Stimulated activated CD4-positive, alpha-beta T cell treated with anti-CD3 and anti-CD28 coated beads, Interleukin-12 subunit alpha, Interleukin-12 subunit beta, amount 100 ng/mL, for 24 hours (primary cell): ENCODE measurements at regions not wholly inside any gene's neighbourhood (a gene's known extent, or its start where the extent isn't known, plus 50 kb on each side); places are given as distances from the start of the nearest gene placed in this dataset.
A peak's percentile ranks its signal among the peaks of the same experiment; 100 is the strongest.
"Not testable (repeated sequence)": the region's sequence is repeated elsewhere in the genome, so short reads cannot be mapped to it uniquely, and the experiment has no call there.

Source experiments
- DNase-seq, 2 experiments: peaks; one replicate each; pipeline ENCODE4 v3.0.0-alpha.2; 2020; ENCODE audit warnings: low read depth in 2 of 2

DNA sequence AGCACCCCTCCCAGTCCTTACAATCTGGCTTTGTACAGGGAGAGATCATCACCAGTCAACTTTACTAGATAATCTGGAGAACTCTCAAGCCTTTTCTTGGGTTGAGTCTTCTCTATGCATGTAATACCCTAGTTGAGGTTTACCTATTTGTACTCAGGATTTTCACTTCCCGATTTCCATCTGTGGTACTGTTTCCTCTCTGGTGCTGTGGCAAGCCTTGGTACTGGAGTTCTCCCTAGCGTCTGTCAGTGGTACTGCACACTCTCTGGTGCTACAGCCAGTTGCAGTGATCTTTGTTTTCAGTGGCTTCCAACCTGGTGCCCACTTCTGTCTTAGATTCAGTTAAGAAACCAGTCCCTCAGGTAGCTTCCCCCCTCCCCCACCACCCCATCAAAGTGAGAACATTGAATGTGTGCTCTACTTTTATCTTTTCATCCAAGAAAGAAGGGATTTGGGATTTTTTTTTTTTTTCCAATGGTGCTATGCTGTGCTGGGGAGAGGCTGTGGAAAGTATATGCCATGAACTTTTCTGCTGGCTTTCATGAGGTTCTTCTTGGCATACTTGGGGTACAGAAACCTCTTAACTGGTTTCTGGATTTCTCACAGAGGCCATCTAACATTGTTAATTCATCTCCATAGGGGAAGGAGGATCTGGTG lies 69.4 kb upstream of the EVL start:
- DNase-seq: peak; percentile 26 to 64

DNA sequence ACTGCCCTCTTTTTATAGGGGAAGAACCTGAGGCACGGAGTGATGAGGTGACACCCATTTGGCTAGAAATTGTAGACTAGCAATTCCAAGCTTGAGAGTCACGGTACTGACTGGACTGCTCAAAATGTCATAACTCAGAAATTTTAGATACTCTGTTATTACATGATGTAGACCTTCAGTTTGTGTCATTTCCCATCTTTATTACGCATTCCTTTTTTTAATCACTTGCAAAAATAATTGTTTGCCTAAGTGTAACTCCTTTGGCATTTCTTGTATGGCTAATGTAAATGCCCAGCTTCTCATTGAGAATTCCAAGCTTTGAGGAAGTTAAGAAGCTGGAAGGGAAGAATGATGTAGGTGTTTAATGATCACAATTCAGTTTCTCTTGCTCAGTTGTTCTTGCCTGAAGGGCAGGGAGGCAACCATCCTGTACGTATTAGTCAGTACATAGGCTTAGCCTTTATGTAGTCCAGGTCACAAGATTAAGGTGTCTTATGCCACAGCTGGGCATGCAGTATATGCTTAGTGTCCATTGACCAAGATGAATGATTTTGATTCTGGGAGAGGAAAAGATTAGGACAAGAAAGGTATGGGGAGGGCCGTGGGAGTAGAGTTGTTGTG lies 68.2 kb upstream of the EVL start:
- DNase-seq: no peak

DNA sequence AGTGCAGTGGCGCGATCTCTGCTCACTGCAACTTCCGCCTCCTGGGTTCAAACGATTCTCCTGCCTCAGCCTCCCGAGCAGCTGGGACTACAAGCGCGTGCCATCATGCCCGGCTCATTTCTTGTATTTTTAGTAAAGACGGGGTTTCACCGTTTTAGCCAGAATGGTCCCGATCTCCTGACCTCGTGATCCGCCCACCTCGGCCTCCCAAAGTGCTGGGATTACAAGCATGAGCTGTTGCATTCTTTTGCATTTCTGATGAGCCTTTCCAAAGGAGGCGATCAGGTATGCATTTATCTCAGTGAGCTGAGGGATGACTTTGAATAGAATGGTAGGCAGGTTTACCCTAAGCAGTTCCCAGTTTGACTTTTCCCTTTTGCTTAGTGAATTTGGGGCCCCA lies 64.8 kb upstream of the EVL start:
- not testable (repeated sequence) for DNase-seq

DNA sequence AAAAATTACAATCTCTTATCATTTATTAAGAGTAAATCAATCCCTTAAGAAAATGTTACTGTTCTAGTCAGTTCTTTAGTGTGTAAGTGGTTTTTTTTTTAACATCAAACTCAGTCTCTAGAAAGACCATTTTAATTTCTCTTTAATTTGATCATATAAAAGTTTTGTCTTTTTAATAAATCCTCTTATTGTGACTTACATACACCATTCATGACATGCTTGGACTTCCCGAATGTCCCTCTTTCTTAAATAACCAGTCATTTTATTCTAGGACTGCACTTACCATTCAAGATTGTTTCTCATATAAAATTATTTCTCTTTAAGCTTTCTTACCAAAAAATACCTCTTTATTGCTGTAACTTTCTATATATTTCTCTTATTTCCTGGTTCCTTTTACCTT lies 60.8 kb upstream of the EVL start:
- no peak for DNase-seq

DNA sequence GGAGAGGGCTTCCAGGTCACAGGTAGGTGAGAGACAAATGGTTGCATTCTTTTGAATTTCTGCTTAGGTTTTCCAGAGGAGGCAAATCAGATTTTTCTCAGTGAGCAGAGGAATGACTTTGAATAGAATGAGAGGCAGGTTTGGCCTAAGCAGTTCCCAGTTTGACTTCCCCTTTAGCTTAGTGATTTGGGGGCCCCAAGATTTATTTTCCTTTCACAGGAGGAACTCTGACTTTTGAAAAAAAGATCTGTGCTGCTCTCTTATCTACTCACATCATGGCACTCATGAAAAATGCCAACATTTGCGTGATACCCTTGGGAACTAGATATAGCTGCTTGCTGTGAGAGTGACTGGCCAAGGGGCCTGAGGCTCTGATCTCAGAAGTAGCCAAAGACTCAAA lies 58.0 kb upstream of the EVL start:
- DNase-seq: no peak

DNA sequence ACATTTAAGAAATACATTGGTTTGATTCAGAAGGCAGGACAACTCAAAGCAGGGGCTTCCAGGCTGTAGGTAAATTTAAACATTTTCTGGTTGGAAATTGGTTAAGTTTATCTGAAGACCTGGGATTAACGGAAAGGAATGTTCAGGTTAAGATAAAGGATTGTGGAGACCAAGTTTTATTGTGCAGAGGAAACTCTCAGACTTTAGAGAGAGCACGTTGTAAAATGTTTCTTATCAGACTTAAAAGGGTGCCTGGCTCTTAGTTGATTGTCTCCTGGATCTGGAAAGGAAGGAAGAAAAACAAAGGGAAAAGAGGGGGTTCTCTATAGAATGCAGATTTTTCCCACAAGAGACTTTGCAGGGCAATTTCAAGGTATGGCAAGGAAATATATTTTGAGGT lies 55.4 kb upstream of the EVL start:
- DNase-seq: not testable (repeated sequence)

DNA sequence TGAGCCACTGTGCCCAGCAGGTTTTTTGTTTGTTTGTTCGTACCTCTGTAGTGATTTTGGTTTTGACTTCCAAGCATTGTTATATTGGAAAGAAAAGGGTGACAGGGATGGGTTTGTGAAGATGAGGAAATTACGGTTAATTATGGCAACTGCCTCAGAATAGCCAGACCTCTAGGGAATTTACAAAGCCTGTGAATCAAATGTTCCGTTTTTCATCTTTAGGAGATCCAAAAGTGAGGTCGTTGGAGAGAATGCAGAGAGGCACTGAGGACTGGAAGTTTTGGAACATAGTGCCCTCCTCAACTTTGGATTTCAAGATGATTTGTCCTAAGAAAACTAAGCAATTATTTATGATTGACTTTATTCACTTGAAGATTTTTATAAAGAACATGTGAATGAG lies 54.5 kb upstream of the EVL start:
- DNase-seq: no peak

DNA sequence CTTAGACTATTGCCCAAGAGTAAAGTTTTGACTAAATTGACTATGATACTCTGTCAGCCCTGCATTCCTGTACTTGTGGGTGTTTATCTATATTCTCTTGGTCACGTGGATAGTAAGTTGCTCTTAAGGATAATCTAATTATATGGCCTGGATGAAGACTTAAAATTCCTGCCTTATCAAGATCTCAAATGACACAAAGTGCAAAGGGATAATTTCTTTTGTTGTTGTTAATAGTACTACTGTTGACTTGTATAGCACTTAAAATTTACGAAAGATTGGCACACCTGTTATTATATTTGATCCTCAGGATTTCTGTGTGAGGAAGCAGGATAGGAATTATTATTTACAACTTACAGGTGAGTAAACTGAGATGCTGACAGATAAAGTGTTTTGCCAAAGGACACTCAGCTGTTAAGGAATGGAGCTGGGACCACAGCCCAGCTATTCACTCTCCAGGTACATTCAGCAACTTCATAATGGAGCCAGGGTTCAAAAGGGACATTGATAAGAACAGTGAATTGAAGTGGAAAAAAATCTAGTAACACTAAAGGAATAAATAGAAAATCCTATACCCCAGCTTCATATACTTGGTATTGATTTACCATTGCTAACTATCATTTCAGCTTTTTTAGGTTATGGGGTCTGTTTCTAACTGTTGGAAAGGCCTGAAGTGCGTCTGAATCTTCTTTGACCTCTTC lies 53.4 kb upstream of the EVL start:
- DNase-seq: no peak

DNA sequence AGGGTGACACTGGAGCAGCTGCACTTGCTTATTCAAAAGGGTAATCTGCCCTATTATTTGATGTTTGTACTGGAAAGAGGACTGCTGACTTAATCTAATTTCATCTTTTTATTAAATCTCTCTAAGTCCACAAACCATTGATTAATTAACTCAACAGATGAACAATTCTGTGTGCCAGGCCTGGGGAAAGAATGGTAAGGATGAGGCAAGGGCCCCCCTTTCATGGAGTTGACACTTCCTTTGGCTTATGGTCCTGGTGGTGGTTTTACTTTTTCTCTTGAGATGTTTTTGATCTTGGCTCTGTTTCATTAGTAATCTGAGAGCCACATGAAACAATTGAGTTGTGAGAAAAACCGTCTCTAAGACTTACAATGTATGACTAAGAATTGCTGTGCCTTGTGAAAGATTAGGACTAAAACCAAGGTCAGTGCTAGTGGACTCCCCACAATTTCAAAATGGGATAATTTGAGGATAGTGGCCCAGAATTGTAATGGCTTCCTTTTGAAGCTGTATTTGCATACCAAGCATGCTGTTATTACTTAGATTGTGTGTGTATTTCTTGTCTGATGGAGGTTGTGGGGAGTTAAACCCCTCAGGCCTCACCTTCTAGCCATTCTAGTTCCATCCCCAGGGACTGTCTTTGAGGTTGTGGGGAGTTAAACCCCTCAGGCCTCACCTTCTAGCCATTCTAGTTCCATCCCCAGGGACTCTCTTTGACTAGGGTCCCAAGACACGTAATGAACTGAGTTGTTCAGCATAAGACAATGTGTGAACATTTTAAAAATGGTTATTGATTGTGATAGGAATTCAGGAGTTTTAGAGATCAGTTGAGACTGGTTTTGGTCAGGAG lies 52.5 kb upstream of the EVL start:
- no peak for DNase-seq

DNA sequence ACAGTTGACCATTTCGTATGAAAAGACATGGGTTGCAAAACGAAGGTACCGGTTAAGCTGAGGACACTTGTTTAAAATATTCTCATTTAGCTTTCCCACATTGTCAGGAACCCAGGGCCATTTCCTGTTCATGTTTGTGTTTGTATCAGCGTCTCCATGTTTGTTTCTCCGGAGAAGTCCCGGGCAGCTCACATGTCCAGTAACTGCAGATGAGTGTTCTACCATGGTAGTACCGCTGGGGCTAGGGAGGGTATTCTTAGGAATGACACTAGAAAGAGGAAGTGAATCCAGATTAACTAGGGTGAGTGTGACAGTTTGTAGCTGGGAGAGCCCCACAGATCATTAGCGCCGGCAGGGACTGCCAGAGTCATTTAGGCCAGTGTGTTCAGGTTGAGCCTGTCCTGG lies 50.0 kb upstream of the EVL start:
- DNase-seq: no peak
